Gastroesophageal sphincter (tissue), 3 donors: ENCODE measurements at regions not wholly inside any gene's neighbourhood (a gene's known extent, or its start where the extent isn't known, plus 50 kb on each side); places are given as distances from the start of the nearest gene placed in this dataset.

Source experiments
- EP300 ChIP-seq: sonication (generic); formaldehyde crosslinking; IDR thresholded peaks from one replicate; pipeline ENCODE4 v1.6.1; 2017; ENCODE audit warnings: antibody characterized with exemption, mild to moderate bottlenecking
- POLR2A ChIP-seq, 2 donors: fragments of 450-650 bp; IDR thresholded peaks; one replicate each; pipeline ENCODE4 v1.6.1; 2017; ENCODE audit warnings: antibody characterized with exemption in 2 of 2, mild to moderate bottlenecking in 2 of 2, moderate library complexity in 1 of 2
- TF ChIP-seq, protein P1 (sequence below), 4 experiments: fragments of 200-600 bp in 2 of 4; fragments of 450-650 bp in 2 of 4; sonication (generic) in 1 of 4; IDR thresholded peaks; one replicate each; pipeline ENCODE4 v1.5.1; 2017 to 2019; ENCODE audit warnings: antibody characterized with exemption in 4 of 4, mild to moderate bottlenecking in 2 of 4, moderate library complexity in 2 of 4

DNA sequence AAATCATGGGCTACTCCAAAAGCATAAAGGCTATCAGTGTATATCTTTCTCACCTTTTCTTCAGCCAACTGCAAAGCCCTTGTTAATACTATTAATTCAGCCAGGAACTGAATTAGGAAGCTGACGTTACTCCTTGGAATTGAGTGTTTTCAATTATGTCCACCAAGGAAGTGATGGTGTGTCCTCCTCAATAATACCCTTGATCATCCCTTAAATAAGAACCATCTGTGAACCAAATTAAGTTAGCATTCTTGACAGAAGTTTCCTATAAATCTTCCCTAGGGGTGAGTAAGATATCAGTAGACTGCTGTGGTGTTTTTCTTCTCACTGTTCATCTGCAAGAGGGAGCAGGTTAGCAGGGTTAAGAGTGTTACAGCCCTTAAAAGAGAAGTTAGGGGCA lies 252.3 kb upstream of the AVPR1A start:
- TF ChIP-seq EP300 (no peak), POLR2A (IDR thresholded peaks at IDR 0.05) (no peak)
- TF ChIP-seq, protein P1, sequence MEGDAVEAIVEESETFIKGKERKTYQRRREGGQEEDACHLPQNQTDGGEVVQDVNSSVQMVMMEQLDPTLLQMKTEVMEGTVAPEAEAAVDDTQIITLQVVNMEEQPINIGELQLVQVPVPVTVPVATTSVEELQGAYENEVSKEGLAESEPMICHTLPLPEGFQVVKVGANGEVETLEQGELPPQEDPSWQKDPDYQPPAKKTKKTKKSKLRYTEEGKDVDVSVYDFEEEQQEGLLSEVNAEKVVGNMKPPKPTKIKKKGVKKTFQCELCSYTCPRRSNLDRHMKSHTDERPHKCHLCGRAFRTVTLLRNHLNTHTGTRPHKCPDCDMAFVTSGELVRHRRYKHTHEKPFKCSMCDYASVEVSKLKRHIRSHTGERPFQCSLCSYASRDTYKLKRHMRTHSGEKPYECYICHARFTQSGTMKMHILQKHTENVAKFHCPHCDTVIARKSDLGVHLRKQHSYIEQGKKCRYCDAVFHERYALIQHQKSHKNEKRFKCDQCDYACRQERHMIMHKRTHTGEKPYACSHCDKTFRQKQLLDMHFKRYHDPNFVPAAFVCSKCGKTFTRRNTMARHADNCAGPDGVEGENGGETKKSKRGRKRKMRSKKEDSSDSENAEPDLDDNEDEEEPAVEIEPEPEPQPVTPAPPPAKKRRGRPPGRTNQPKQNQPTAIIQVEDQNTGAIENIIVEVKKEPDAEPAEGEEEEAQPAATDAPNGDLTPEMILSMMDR (IDR thresholded peaks at IDR 0.05): no peak
